ENCODE measurements at regions not wholly inside any gene's neighbourhood (a gene's known extent, or its start where the extent isn't known, plus 50 kb on each side); places are given as distances from the start of the nearest gene placed in this dataset.

DNA sequence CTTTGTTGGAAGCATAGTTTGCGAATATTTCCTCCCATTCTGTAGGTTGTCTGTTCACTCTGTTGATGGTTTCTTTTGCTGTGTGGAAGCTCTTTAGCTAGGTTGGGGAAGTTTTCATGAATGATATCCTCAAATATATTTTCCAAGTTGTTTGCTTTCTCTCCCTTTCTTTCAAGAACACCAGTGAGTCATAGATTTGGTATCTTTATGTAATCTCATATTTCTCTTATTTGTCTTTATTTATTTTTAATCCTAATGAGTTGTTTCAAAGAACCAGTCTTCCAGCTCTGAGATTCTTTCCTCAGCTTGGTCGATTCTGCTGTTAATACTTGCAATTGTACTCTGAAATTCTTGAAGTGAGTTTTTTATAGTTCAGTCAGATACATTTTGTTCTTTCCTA lies 628.0 kb upstream of the ID4 start:
- no peaks in the 10 kb centered on the region for H3K4me1 ChIP-seq (ENCODE audit: insufficient read depth, low read length, severe bottlenecking)
- H4K20me1 ChIP-seq (ENCODE audit: insufficient read depth, low read length): no peaks in the 10 kb centered on the region
- no peaks in the 10 kb centered on the region for H3K79me2 ChIP-seq (ENCODE audit: insufficient read depth, low read length)
- H3K36me3 ChIP-seq (ENCODE audit: insufficient read depth, low read length): no peaks in the 10 kb centered on the region
- H3K27ac ChIP-seq (ENCODE audit: low read depth, low read length, poor library complexity, severe bottlenecking): no peak overlapping the region
- no peak overlapping the region for H2AFZ ChIP-seq (ENCODE audit: low read length)
- H3K9ac ChIP-seq (ENCODE audit: low read length): no peak overlapping the region
- H3K9me2 ChIP-seq (ENCODE audit: low read depth, low read length): no peaks in the 10 kb centered on the region
- TF ChIP-seq EZH2 (IDR thresholded peaks at IDR 0.05; ENCODE audit: borderline replicate concordance, low read length): no peak
- TF ChIP-seq, protein P1, sequence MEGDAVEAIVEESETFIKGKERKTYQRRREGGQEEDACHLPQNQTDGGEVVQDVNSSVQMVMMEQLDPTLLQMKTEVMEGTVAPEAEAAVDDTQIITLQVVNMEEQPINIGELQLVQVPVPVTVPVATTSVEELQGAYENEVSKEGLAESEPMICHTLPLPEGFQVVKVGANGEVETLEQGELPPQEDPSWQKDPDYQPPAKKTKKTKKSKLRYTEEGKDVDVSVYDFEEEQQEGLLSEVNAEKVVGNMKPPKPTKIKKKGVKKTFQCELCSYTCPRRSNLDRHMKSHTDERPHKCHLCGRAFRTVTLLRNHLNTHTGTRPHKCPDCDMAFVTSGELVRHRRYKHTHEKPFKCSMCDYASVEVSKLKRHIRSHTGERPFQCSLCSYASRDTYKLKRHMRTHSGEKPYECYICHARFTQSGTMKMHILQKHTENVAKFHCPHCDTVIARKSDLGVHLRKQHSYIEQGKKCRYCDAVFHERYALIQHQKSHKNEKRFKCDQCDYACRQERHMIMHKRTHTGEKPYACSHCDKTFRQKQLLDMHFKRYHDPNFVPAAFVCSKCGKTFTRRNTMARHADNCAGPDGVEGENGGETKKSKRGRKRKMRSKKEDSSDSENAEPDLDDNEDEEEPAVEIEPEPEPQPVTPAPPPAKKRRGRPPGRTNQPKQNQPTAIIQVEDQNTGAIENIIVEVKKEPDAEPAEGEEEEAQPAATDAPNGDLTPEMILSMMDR (IDR thresholded peaks at IDR 0.05; ENCODE audit: low read length): no peak
- no peak overlapping the region for H3K4me3 ChIP-seq (ENCODE audit: low read depth, low read length, poor library complexity, severe bottlenecking)
- H3K4me2 ChIP-seq (ENCODE audit: low read length): no peak overlapping the region
- H3F3A ChIP-seq (ENCODE audit: insufficient read depth, low read length): no peaks in the 10 kb centered on the region
- no peaks in the 10 kb centered on the region for H3K9me3 ChIP-seq (ENCODE audit: low read length)
- no peaks in the 10 kb centered on the region for H3K27me3 ChIP-seq (ENCODE audit: insufficient read depth, low read length)

DNA sequence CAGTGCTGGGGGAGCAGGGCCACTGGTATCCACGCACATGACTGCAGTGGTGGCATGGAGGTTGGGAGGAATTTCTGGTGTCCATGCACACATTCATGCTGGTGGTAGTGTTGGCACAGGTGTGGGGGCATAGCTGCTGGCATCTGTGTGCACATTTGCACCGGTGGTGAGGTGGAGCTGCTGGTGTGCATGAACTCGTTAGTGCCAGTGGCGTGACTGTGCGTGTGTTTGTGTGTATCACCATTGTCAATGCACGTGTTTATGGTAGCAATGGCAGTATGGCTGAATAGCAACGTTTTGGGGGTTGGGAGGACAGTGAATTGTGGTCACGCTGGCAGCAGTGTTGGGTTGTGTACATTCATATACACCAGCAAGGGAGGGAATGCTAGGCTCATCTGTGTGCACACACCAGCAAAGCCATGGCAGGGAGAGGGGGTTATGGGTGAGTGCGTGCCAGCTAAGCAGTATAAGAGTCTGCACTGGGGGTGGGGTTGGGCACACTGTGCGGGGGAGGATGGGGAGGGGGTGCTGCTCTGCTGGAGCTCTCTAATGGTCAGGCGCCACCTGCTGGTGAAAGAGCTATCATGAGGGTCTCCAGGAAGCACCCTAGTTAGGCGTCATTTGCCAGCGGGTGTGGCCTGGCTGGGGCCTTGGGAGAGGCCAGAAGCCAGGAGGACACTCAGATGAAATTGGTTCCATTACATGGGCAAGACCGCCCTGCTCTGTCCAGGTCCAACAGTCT lies 626.1 kb upstream of the ID4 start:
- TF ChIP-seq, protein P1 (IDR thresholded peaks at IDR 0.05; ENCODE audit: low read length): peak; percentile 68
- no peak for TF ChIP-seq EZH2 (IDR thresholded peaks at IDR 0.05; ENCODE audit: borderline replicate concordance, low read length)
- Histone ChIP-seq H3K27me3 (ENCODE audit: insufficient read depth, low read length) (no peaks in the 10 kb centered on the region), H3K27ac (ENCODE audit: low read depth, low read length, poor library complexity, severe bottlenecking) (no peak overlapping the region), H3K9ac (ENCODE audit: low read length) (no peak overlapping the region), H3F3A (ENCODE audit: insufficient read depth, low read length) (no peaks in the 10 kb centered on the region), H3K4me1 (ENCODE audit: insufficient read depth, low read length, severe bottlenecking) (no peaks in the 10 kb centered on the region), H2AFZ (ENCODE audit: low read length) (no peak overlapping the region), H3K4me2 (ENCODE audit: low read length) (no peak overlapping the region), H3K36me3 (ENCODE audit: insufficient read depth, low read length) (no peaks in the 10 kb centered on the region), H3K9me2 (ENCODE audit: low read depth, low read length) (no peaks in the 10 kb centered on the region), H3K9me3 (ENCODE audit: low read length) (no peaks in the 10 kb centered on the region), H4K20me1 (ENCODE audit: insufficient read depth, low read length) (no peaks in the 10 kb centered on the region), H3K4me3 (ENCODE audit: low read depth, low read length, poor library complexity, severe bottlenecking) (no peak overlapping the region), H3K79me2 (ENCODE audit: insufficient read depth, low read length) (no peaks in the 10 kb centered on the region)

DNA sequence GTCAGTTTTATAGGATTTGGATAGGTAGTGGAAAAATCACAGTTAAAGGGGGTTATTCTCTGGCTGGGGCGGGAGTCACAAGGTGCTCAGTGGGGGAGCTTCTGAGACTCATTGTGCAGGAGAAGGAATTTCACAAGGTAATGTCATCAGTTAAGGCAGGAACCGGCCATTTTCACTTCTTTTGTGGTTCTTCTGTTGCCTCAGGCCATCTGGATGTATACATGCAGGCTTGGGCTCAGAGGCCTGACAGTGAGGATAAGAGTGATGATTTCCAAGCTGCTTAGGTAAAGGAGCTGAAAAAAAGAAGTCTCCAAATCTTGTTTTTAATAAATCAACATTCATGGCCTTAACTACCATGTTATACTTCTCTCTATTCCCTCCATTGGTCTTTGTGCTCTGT lies 622.9 kb upstream of the ID4 start:
- H2AFZ ChIP-seq (ENCODE audit: low read length): no peak overlapping the region
- no peak overlapping the region for H3K27ac ChIP-seq (ENCODE audit: low read depth, low read length, poor library complexity, severe bottlenecking)
- H3K9ac ChIP-seq (ENCODE audit: low read length): no peak overlapping the region
- TF ChIP-seq, protein P1 (IDR thresholded peaks at IDR 0.05; ENCODE audit: low read length): no peak
- TF ChIP-seq EZH2 (IDR thresholded peaks at IDR 0.05; ENCODE audit: borderline replicate concordance, low read length): no peak
- no peak overlapping the region for H3K4me2 ChIP-seq (ENCODE audit: low read length)
- H3K9me2 ChIP-seq (ENCODE audit: low read depth, low read length): no peaks in the 10 kb centered on the region
- H3K4me3 ChIP-seq (ENCODE audit: low read depth, low read length, poor library complexity, severe bottlenecking): no peak overlapping the region
- no peaks in the 10 kb centered on the region for H3K27me3 ChIP-seq (ENCODE audit: insufficient read depth, low read length)
- H4K20me1 ChIP-seq (ENCODE audit: insufficient read depth, low read length): no peaks in the 10 kb centered on the region
- H3F3A ChIP-seq (ENCODE audit: insufficient read depth, low read length): no peaks in the 10 kb centered on the region
- H3K9me3 ChIP-seq (ENCODE audit: low read length): no peaks in the 10 kb centered on the region
- H3K79me2 ChIP-seq (ENCODE audit: insufficient read depth, low read length): no peaks in the 10 kb centered on the region
- no peaks in the 10 kb centered on the region for H3K4me1 ChIP-seq (ENCODE audit: insufficient read depth, low read length, severe bottlenecking)
- H3K36me3 ChIP-seq (ENCODE audit: insufficient read depth, low read length): no peaks in the 10 kb centered on the region

All from OCI-LY1 (cell line).